ENCODE measurements at regions not wholly inside any gene's neighbourhood (a gene's known extent, or its start where the extent isn't known, plus 50 kb on each side); places are given as distances from the start of the nearest gene placed in this dataset.
"Not testable (repeated sequence)": the region's sequence is repeated elsewhere in the genome, so short reads cannot be mapped to it uniquely, and the experiment has no call there.

- no peak for DNase-seq (ENCODE audit: low read depth in 4 of 4, low spot score in 3 of 4)
Observed at GRCh38 chr6:68080074-68080473, 555.0 kb upstream of the ADGRB3 start.

GRCh38 chr6:68077661-68078060 is 557.4 kb upstream of the ADGRB3 start:
- DNase-seq (ENCODE audit: low read depth in 4 of 4, low spot score in 3 of 4), result no peak

- no peak for DNase-seq (ENCODE audit: low read depth in 4 of 4, low spot score in 3 of 4)
Observed at GRCh38 chr6:68071740-68072139, 563.3 kb upstream of the ADGRB3 start.

GRCh38 chr6:68069921-68070710 is 565.0 kb upstream of the ADGRB3 start:
- no peak for DNase-seq (ENCODE audit: low read depth in 4 of 4, low spot score in 3 of 4)

- DNase-seq (ENCODE audit: low read depth in 4 of 4, low spot score in 3 of 4), result no peak
Observed at GRCh38 chr6:68059899-68060298, 575.2 kb upstream of the ADGRB3 start.

GRCh38 chr6:68059261-68059660 is 575.8 kb upstream of the ADGRB3 start:
- DNase-seq (ENCODE audit: low read depth in 4 of 4, low spot score in 3 of 4), result no peak

GRCh38 chr6:68056596-68056995 is 578.5 kb upstream of the ADGRB3 start:
- not testable (repeated sequence) for DNase-seq (ENCODE audit: low read depth in 4 of 4, low spot score in 3 of 4)

GRCh38 chr6:68054756-68055155 is 580.3 kb upstream of the ADGRB3 start:
- DNase-seq (ENCODE audit: low read depth in 4 of 4, low spot score in 3 of 4), result no peak

- DNase-seq (ENCODE audit: low read depth in 4 of 4, low spot score in 3 of 4), result no peak
Observed at GRCh38 chr6:68053805-68054373, 581.2 kb upstream of the ADGRB3 start.

GRCh38 chr6:68052234-68052633 is 582.8 kb upstream of the ADGRB3 start:
- DNase-seq (ENCODE audit: low read depth in 4 of 4, low spot score in 3 of 4), result no peak

GRCh38 chr6:68049562-68049961 is 585.5 kb upstream of the ADGRB3 start:
- no peak for DNase-seq (ENCODE audit: low read depth in 4 of 4, low spot score in 3 of 4)

GRCh38 chr6:68046756-68047155 is 588.3 kb upstream of the ADGRB3 start:
- no peak for DNase-seq (ENCODE audit: low read depth in 4 of 4, low spot score in 3 of 4)

GRCh38 chr6:68046302-68046701 is 588.8 kb upstream of the ADGRB3 start:
- no peak for DNase-seq (ENCODE audit: low read depth in 4 of 4, low spot score in 3 of 4)

GRCh38 chr6:68045193-68045592 is 589.9 kb upstream of the ADGRB3 start:
- DNase-seq (ENCODE audit: low read depth in 4 of 4, low spot score in 3 of 4), result no peak

GRCh38 chr6:68044264-68044663 is 590.8 kb upstream of the ADGRB3 start:
- no peak for DNase-seq (ENCODE audit: low read depth in 4 of 4, low spot score in 3 of 4)

GRCh38 chr6:68043122-68043398 is 592.0 kb upstream of the ADGRB3 start:
- DNase-seq (ENCODE audit: low read depth in 4 of 4, low spot score in 3 of 4), result no peak

- no peak for DNase-seq (ENCODE audit: low read depth in 4 of 4, low spot score in 3 of 4)
Observed at GRCh38 chr6:68042339-68043121, 592.6 kb upstream of the ADGRB3 start.

GRCh38 chr6:68040780-68041179 is 594.3 kb upstream of the ADGRB3 start:
- no peak for DNase-seq (ENCODE audit: low read depth in 4 of 4, low spot score in 3 of 4)

- peak in 2 of 4 donors; percentile 14 to 23 for DNase-seq (ENCODE audit: low read depth in 4 of 4, low spot score in 3 of 4)
Observed at GRCh38 chr6:68040312-68040778, 594.7 kb upstream of the ADGRB3 start.

GRCh38 chr6:68039641-68040311 is 595.3 kb upstream of the ADGRB3 start:
- DNase-seq (ENCODE audit: low read depth in 4 of 4, low spot score in 3 of 4), result no peak

GRCh38 chr6:68038815-68039408 is 596.2 kb upstream of the ADGRB3 start:
- no peak for DNase-seq (ENCODE audit: low read depth in 4 of 4, low spot score in 3 of 4)
